ENCODE measurements at regions not wholly inside any gene's neighbourhood (a gene's known extent, or its start where the extent isn't known, plus 50 kb on each side); places are given as distances from the start of the nearest gene placed in this dataset.

DNA sequence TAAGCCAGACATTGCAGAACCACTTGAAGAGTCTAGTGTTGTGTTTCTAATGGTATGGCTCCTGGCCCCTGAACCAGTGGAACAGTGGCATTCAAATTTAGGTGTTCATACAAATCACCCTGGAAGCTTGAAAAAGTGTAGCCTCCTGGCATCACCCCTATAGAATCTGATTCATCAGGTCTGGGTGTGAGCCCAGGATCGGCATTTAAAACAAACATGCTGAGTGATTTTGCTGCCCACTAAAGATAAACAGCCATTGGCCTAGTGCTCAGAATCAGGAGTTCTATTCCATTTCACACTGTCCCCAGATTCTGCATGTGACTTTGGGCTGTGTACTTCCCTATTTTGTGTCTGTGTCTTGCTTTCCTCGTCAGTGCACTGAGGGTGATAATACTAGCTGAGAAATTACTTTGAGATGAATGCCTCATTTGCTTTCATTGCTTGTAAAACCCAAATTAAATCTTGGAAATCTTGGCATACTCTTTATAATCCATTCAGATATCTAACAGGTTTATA, 241.5 kb upstream of the CLINT1 start:
- TF ChIP-seq, protein P1, sequence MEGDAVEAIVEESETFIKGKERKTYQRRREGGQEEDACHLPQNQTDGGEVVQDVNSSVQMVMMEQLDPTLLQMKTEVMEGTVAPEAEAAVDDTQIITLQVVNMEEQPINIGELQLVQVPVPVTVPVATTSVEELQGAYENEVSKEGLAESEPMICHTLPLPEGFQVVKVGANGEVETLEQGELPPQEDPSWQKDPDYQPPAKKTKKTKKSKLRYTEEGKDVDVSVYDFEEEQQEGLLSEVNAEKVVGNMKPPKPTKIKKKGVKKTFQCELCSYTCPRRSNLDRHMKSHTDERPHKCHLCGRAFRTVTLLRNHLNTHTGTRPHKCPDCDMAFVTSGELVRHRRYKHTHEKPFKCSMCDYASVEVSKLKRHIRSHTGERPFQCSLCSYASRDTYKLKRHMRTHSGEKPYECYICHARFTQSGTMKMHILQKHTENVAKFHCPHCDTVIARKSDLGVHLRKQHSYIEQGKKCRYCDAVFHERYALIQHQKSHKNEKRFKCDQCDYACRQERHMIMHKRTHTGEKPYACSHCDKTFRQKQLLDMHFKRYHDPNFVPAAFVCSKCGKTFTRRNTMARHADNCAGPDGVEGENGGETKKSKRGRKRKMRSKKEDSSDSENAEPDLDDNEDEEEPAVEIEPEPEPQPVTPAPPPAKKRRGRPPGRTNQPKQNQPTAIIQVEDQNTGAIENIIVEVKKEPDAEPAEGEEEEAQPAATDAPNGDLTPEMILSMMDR (IDR thresholded peaks at IDR 0.05): no peak
- no peak for TF ChIP-seq POLR2A (IDR thresholded peaks at IDR 0.05)

Data from adrenal gland (tissue), 5 donors.